ENCODE measurements at regions not wholly inside any gene's neighbourhood (a gene's known extent, or its start where the extent isn't known, plus 50 kb on each side); places are given as distances from the start of the nearest gene placed in this dataset.

GRCh38 chr12:103114296-103115055 is 157.0 kb downstream of the ASCL1 start:
- no peaks in the 10 kb centered on the region for H3K9me3 Mint-ChIP-seq
- ATAC-seq (ENCODE audit: low read depth): peak; percentile 79

GRCh38 chr12:103128862-103129501 is 171.5 kb downstream of the ASCL1 start:
- peaks cover 7% of the 10 kb centered on the region for H3K9me3 Mint-ChIP-seq
- CTCF ChIA-PET: no interaction called here
- no peaks in the 10 kb centered on the region for H3K4me1 Mint-ChIP-seq
- no peak overlapping the region for H3K27ac Mint-ChIP-seq
- no peaks in the 10 kb centered on the region for H3K36me3 Mint-ChIP-seq (ENCODE audit: low read depth)
- ATAC-seq (ENCODE audit: low read depth): no peak
- H3K4me3 Mint-ChIP-seq: no peak overlapping the region
- no peak for TF ChIP-seq CTCF (IDR thresholded peaks at IDR 0.05)
- H3K27me3 Mint-ChIP-seq: no peaks in the 10 kb centered on the region
- no peak for DNase-seq
- intact Hi-C loops (cut with micrococcal nuclease): no loop called here
- POLR2A ChIA-PET: no interaction called here

More at GRCh38 chr12:103114296-103115055, 157.0 kb downstream of the ASCL1 start:
- intact Hi-C loops (cut with micrococcal nuclease): no loop called here
- ChIA-PET POLR2A (interaction anchor here (0.7 kb wide), 1 partner anchor 67 kb away, joined by 4 read pairs; no protein-coding TSS in a partner anchor), CTCF (no interaction called here)
- TF ChIP-seq CTCF (IDR thresholded peaks at IDR 0.05): no peak
- H3K27me3 Mint-ChIP-seq: no peaks in the 10 kb centered on the region
- peaks cover 14% of the 10 kb centered on the region for H3K4me1 Mint-ChIP-seq
- H3K36me3 Mint-ChIP-seq (ENCODE audit: low read depth): no peaks in the 10 kb centered on the region
- no peak overlapping the region for H3K27ac Mint-ChIP-seq
- H3K4me3 Mint-ChIP-seq: peak overlapping the region; percentile 20
- no peak for DNase-seq

- Mint-ChIP-seq H3K9me3 (peaks cover 15% of the 10 kb centered on the region), H3K36me3 (ENCODE audit: low read depth) (no peaks in the 10 kb centered on the region), H3K27me3 (no peaks in the 10 kb centered on the region), H3K27ac (no peak overlapping the region), H3K4me1 (no peaks in the 10 kb centered on the region), H3K4me3 (no peak overlapping the region)
- intact Hi-C loops (cut with micrococcal nuclease): no loop called here
- DNase-seq (no peak), ATAC-seq (ENCODE audit: low read depth) (no peak)
- CTCF ChIA-PET: no interaction called here
- POLR2A ChIA-PET: no interaction called here
- no peak for TF ChIP-seq CTCF (IDR thresholded peaks at IDR 0.05)
These were observed 173.1 kb downstream of the ASCL1 start for GRCh38 chr12:103130564-103130963.

GRCh38 chr12:103138538-103138937 is 181.1 kb downstream of the ASCL1 start:
- Mint-ChIP-seq H3K27me3 (no peaks in the 10 kb centered on the region), H3K4me3 (no peak overlapping the region), H3K27ac (no peak overlapping the region), H3K36me3 (ENCODE audit: low read depth) (no peaks in the 10 kb centered on the region), H3K4me1 (no peaks in the 10 kb centered on the region), H3K9me3 (peaks cover 19% of the 10 kb centered on the region)
- ATAC-seq (ENCODE audit: low read depth): no peak
- TF ChIP-seq CTCF (IDR thresholded peaks at IDR 0.05): no peak
- intact Hi-C loops (cut with micrococcal nuclease): no loop called here
- CTCF ChIA-PET: no interaction called here
- DNase-seq: no peak
- POLR2A ChIA-PET: no interaction called here

GRCh38 chr12:103139876-103140275 is 182.4 kb downstream of the ASCL1 start:
- H3K4me1 Mint-ChIP-seq: no peaks in the 10 kb centered on the region
- H3K4me3 Mint-ChIP-seq: no peak overlapping the region
- no peaks in the 10 kb centered on the region for H3K36me3 Mint-ChIP-seq (ENCODE audit: low read depth)
- DNase-seq: no peak
- ATAC-seq (ENCODE audit: low read depth): no peak
- peaks cover 11% of the 10 kb centered on the region for H3K9me3 Mint-ChIP-seq
- H3K27me3 Mint-ChIP-seq: no peaks in the 10 kb centered on the region
- H3K27ac Mint-ChIP-seq: no peak overlapping the region
- POLR2A ChIA-PET: no interaction called here
- no peak for TF ChIP-seq CTCF (IDR thresholded peaks at IDR 0.05)
- CTCF ChIA-PET: no interaction called here
- intact Hi-C loops (cut with micrococcal nuclease): no loop called here

All from activated B cell treated with CpG ODN at 0.5 μM for 24 hours (primary cell).